ENCODE measurements at regions not wholly inside any gene's neighbourhood (a gene's known extent, or its start where the extent isn't known, plus 50 kb on each side); places are given as distances from the start of the nearest gene placed in this dataset.

DNA sequence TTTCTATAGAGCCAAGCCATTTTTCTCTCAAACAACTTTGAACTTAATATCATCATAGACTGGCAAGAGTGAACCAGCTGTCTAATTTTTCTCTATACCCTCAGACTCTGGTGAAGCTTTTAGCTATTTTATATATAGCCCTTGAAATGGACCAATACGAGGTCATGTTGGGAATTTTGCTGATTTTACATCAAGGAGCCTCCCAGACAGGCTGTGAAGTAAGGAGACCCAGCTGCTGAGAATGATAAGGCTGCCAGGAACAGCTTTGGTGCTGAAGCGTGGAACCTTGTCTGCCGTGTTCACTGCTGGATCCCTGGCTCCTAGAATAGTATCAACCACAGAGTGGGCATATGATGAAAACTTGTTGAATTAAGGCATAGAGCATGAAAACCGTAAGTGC, 326.2 kb upstream of the NAV3 start:
- no peak overlapping the region for H3K4me3 ChIP-seq (ENCODE audit: low read depth, low read length)

DNA sequence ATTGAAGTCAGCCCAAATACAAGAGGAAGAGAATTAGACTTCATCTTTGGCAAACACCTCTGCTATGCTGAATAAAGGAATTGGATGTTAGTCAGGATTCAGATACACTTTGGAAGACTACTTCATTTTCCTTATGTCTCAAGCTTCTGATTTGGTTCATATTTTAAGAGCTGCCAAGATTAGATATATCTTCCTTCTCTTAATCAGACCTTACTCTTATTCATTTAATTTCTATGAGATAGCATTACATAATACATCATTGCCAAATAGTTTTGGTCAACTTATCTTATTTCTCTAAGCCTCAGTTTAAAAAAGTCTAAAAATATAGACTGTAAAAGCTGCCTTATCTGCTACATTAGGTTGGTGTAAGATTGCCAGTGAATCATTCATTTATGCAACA, 330.6 kb upstream of the NAV3 start:
- no peak overlapping the region for H3K4me3 ChIP-seq (ENCODE audit: low read depth, low read length)

DNA sequence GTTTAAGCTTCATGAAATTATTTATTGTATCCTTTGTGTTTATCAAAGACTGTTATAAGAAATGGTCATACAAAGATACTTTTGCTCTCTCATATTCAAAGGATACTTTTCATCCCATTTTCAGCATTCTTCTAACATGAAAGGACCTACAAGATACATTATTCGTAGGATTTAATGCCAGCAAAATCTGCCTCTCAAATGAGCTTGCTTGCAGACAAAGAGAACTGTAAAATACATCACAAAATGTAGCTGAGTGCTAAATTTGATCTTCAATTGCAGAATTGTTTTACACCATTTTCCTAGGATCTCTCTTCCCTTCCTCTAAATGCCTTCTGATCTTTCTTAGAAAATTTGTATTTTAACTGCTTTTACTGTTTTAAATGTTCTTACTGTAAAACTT, 333.0 kb upstream of the NAV3 start:
- no peak overlapping the region for H3K4me3 ChIP-seq (ENCODE audit: low read depth, low read length)

DNA sequence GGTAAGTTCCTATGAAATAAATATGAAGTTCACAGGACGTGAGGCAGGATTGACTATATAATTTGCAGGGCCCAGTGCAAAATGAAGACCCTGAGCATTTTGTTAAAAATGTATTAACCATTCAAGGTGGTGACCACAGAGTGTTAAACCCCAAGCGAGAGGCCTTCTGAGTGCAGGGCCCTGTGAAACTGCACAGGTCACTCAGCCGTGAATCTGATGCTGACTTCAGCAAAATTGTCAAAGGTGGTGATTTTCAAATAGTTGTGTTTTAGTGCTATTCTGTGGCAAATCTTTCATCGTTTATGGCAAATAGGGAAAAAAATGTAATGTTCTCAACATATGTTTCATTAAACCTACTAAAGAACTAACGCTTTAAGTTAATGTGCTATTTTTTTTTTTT, 334.0 kb upstream of the NAV3 start:
- no peak overlapping the region for H3K4me3 ChIP-seq (ENCODE audit: low read depth, low read length)

DNA sequence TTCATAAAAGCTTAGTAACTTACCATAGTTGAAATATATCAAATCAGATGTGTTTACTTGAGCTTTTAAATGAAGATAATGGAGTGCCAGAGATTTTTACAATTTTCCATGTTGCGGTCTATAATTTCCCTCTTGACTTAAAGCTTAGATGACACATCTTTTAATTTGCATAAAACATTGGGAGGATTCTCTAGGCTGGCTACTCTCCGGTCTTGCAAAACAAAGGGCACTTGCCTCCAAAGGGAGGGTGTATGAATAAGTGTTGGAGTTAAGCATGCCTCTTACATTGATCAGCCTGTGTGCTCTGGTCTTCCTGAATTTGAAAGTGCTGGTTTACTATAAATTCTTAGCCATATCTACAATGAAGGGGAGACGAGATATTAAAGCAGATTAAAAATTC, 336.4 kb upstream of the NAV3 start:
- no peak overlapping the region for H3K4me3 ChIP-seq (ENCODE audit: low read depth, low read length)

DNA sequence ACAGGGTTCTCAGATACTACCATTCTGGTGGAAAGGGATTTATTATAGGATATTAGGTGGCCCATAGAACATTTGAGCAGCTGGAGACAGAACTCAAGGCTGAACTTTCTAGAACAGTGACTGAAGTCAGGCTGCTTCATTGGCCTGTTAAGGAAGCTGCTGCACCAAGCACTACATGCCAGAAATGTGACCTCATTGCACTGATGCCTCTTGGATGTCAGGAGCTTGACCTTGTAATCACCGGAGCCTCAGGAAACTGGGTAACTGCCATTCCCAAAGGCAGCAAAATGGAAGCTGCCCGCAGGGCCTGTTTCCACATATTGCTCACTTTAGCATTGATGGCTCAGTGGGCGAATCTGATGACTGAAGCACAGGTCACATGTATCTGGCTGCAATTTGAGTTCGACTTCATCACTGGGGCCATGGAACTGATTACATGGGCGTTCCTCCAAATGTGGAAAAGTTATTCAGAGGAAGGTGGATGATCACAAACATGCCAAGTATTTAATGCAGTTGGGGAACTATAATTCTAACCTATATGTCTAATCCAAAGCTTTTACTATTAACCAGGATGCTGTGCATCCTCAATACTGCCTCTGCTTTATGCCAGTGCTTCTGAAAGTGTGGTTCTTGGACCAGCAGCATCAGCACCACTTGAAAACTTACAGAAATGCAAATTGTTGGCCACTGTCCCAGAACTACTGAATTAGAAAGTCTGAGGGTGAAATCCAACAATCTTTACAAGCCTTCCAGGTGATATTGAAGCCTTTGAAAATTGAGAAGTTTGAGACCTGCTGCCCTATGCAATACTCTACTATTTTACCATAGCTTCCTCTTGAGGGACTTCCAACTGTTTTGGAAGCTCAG, 337.2 kb upstream of the NAV3 start:
- no peak overlapping the region for H3K4me3 ChIP-seq (ENCODE audit: low read depth, low read length)

DNA sequence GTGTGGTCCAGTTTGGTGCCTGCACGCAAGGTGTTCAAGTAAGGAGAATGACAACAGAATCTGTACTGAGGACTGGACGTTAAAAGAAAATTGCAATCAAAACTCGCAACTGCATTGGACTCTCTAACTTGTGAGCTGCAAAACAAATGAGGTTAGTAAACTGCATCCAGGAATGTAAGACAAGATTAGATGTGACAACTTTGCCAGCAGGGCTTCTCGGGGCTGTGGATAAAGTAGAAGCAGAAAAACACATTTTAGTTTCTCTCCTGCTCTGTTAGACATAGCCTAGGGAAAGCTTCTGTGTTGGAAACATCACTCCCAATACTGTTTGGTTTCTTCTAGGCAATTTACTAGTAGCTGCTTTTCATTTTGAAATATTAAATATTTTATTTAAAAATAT, 338.2 kb upstream of the NAV3 start:
- H3K4me3 ChIP-seq (ENCODE audit: low read depth, low read length): no peak overlapping the region

DNA sequence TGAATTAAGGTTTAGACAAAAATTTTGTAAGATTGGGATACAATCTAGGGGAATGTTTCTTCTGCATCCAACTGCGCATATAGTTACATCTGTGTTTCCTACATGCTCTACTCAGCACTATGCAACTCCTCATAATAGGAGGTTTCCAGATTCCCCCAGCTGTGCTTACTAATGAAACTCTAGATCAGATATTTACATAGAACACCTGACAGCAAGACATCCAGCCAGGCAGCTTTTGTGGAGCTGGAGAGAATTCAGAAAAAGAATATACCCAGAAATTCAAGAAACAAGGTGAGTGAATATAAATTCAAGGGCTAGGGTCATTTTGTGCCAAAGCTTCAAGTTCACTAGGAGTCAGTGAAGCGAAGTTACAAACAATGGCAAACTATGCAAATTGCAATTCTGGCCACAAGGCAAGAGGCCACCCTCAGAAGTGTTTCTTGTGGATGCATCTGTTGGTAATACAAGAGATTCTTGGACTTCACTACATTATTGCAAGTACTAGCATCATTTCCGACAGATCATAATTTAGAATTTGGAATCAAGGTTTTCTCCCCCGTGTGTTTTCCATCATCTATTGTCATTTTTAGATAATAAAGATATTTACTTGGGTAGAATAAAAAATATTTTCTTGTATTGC, 341.2 kb upstream of the NAV3 start:
- H3K4me3 ChIP-seq (ENCODE audit: low read depth, low read length): no peak overlapping the region

DNA sequence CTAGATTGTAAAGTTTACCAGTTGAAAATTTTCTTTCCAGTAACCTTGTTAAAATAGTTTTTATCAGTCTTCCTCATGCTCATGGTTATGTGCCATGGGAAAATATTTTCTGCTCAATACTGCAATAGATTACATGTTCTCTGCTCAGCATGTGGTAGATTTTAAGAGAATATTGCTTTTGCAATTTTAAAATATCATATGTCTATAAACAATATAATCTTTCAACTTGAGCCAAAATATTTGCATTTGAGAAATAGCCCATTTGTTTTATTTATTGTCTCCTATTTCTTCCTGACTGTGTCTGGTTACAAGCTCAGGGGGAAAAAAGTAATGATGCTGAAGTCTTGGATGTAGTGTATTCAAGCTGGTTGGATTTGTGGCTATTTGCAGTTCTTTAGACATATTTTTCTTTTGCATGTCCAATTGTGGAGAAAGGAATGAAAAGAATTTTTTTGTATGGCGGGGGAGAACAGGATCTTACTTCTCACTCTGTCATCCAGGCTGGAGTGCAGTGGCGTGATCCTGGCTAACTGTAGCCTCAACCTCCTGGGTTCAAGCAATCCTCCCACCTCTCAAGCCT, 342.6 kb upstream of the NAV3 start:
- H3K4me3 ChIP-seq (ENCODE audit: low read depth, low read length): no peak overlapping the region

DNA sequence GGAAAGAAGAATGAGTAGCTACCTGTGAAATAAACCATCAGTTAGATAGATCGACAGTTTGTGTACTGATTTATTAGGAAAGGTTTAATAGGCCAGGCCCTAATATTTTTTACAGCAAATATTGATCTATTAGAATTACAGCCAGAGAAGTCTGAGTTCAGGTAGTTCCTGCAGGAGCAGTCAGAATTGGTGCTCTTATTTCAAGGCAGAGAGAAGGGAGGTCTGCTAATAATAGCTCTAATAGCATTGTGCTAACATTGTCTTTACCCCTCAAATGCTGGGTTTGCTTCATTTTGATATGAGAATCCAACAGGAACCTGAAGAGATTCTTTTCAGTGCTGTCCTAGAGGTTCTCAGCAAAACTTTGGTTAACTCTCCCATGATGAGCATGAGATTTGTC, 343.8 kb upstream of the NAV3 start:
- no peak overlapping the region for H3K4me3 ChIP-seq (ENCODE audit: low read depth, low read length)

DNA sequence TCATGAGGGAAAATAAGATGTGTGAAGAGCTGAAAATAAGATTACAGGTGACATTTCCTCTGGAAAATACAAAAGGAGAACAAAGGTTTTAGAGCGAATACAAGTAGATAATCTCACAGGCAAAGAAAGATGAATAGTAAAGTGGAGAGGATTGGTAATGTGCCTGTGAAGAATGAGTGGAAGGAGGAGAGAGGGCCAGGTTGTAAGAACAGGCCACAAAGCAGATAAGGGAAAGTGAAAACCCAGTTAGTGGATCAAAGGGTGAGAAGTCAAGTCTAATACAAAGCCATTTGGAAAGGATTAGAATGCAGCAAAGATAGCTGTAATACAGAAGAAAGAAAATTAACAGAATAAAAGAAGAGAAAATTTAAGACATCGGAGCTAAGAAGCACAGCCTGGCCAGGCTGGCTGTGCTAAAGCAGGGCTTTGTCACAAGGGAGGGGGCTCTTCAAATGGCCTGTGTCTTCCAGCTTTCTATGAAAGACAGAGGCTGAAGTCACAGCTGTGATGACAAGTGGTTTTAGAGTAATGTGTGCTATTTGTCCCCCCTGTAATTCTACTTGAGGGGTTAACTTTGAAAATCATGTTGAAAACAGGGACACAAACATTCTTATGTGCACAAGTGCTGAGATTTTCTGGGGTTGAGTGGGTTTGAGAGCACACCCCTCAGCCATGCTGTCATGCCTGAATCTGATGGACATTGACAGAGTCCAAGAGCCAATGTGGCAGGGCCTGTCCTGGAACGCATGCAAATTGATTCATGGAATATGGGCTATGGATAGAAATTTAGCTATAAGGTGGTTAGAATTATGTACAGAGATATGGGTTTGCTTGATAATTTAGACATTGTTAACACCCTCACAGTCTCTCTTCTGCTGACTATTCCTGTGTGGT, 344.5 kb upstream of the NAV3 start:
- H3K4me3 ChIP-seq (ENCODE audit: low read depth, low read length): no peak overlapping the region

DNA sequence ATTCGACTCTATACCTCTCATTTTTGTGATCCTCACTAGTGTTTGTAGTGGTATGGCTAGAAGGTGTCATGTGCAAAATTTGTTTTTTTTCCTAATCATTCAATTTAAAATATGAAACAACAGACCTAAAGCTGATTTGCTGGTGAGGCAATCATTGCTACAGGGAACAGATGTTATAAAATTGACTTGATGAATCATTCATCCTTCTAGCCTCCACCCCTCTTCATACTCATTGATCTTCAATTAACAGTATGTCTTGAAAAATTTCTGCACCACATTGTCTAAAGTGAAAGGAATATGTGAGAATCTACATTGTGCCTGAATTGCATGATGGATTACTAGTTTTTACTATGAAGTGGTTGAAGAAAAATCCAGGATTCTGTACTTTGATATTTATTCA, 349.0 kb upstream of the NAV3 start:
- H3K4me3 ChIP-seq (ENCODE audit: low read depth, low read length): no peak overlapping the region

DNA sequence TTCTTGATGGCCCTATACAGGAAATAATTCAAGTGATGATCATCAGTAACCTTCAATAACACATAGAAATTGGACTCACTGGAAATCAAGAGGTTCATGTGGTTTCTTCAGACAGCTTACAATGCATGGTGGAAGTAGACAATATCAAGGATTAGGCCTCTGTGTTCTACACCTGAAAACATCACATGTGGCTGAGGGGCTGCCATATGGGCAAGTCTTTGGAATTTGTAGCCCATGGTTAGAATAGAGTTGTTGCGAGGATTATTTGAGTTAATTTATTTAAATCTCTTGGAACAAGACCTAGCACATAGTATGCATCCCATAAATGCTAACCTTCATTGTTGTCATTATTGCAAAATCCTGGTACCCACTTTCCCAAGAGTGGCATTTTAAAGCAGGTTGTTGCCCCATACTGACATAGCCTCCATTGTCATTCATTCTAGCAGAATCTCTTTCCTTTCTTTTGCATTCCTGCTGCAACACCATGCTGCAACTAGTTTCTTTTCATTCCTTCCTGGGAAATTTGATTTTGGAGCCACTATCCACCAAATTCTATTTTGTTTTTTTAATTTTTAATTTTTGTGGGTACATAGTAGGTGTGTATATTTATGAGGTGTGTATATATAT, 352.7 kb upstream of the NAV3 start:
- no peak overlapping the region for H3K4me3 ChIP-seq (ENCODE audit: low read depth, low read length)

DNA sequence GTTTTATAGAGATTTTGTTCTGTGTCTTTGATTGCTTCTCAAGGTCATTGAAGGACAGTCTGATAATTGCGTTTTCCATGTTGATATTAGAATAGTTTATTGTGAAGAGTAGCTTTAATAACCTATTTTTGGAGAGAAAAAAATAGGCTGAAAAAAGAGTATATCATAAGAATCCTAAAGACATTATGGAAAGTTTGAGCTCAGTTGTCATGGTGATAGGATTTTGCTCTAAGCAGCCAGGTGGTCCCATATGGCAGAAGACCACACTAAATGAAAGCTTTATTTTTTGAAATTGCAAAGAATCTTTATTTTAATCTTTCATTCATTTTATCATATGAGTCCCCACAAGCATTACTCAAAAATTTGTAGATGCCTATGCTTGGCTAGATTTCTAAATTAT, 358.9 kb upstream of the NAV3 start:
- no peak overlapping the region for H3K4me3 ChIP-seq (ENCODE audit: low read depth, low read length)

DNA sequence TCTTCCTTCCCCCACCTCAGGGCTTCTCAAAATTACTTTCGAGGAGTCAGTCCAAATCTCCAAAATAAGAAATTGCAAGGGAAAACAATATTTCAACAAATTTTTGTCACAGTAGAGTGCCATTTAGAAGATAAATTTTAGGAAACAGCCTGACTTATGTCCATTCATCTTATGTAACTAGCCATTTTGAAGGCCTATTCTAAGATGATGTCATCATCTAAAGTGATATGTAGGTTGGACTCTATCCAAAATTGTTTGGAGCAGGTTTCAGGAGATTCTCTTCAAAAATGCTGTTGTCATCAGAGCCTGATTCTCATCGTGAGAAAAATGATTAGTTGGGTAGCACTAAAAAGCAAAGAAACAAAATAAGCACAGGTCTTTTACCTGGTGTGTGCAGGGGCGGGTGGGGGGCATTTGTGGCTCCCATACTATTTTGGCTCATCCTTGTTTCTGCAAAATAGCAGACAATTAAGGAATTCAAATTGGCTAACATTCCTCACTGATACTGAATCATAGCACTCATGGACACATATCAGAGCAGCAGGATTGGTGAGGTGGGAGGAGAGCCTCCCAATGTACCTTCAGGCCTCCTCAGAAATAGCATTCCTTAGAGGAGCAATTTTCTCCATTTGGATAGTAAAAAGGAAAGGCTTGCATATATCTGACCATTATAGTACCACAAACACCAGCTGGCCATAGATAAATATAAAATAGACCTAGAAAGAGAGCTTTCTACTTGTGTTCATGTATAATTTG, 360.9 kb upstream of the NAV3 start:
- no peak overlapping the region for H3K4me3 ChIP-seq (ENCODE audit: low read depth, low read length)

DNA sequence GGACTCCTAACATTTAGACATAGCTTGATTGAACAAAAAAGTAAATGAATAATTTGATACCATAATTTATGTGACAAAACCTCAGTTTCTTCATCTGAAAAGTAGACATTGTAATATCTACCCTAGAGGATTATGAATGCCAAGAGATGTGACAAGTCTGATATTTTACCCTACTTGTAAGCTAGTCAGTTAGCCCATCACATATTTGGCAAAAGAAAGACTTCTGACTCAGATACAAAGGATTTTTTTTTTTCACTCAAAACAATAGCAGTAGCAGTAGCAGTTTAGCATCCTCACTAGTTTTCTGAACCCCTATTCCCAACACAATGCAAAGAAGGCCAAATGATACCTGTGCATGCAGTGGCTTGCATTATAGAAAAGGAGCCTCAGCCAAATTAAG, 377.3 kb upstream of the E2F7 start:
- H3K4me3 ChIP-seq (ENCODE audit: low read depth, low read length): no peak overlapping the region

DNA sequence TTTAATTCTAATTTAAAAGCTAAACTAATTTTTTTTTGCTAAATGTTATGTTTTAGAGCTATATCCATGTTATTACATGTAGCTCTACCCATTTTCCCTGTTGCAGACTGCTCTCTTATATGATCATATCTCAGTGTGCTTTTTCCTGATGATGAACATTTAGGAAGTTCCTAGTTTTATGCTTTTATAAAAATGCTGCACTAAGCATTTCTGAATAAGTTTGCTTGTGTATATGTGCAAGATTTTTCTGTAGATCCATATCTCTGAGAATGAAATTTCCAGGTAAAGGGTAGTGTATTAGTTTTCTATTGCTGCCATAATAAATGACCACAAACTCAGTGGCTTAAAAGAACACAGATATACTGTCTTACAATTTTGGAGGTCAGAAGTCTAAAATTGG, 374.4 kb upstream of the E2F7 start:
- H3K4me3 ChIP-seq (ENCODE audit: low read depth, low read length): no peak overlapping the region

DNA sequence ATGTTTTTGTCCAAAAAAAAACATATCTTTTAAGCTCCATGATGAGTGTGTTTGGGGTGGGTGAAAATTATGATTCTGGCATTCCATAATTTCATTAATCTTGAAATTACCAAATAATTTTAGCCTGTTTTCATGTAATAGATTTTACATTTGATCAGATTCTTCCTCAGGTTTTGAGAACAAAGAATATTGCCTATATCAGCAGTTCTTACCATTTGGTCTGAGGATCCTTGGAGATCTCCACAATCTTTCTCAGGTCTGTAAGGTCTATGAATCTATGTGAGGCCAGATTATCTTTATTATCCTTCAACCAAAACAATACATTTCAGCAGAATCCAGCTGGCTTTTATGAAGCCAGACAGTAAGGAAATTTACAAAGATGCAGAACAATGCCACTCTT, 373.3 kb upstream of the E2F7 start:
- no peak overlapping the region for H3K4me3 ChIP-seq (ENCODE audit: low read depth, low read length)

DNA sequence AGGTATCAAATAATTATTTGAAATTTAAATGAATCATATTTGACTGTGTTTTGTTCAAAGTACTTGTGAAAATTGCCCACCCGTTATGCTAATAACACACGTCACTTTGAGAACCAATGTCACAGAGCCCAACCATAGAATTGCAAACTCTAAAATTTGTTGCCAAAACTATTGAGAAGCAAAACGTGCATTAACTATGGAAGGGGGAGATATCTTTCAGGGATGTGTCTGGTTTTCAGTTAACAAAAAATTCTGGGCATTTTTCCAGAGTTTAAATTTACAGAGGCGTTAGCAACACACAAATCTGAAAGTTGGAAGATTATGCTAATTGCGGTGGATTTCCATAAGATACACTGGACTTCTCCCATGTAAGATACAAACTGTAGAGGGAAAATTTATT, 371.8 kb upstream of the E2F7 start:
- H3K4me3 ChIP-seq (ENCODE audit: low read depth, low read length): no peak overlapping the region

DNA sequence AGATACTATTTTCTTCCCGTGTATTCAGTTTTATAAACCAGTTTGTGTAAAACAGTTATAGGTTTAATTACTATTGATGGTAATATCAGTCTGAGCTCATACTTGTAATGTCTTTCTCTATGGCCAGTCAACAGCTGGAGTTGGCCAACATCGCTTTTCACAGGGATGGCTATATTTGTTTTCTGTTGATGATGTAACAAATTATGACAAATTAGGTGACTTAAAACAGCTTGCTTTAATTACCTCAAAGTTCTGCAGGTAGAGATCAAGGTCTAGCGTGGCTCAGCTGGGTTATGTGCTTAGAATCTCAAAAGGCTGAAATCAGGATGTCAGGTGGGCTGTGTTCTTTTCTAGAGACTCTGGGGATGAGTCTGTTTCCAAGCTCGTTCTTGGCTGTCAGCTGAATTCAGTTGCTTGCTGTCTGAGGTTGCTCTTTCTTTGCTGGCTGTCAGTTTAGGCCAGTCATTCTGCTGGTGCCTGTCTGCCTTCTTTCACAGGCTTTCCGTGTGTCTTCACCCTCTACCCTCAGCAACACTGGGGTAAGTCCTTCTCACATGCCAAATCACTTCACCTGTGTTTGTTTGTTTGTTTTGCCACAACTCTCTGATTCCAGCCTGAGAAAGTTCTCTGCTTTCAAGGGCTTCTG, 370.2 kb upstream of the E2F7 start:
- H3K4me3 ChIP-seq (ENCODE audit: low read depth, low read length): no peak overlapping the region

Measured in iPS-11a (cell line).